ENCODE measurements at regions not wholly inside any gene's neighbourhood (a gene's known extent, or its start where the extent isn't known, plus 50 kb on each side); places are given as distances from the start of the nearest gene placed in this dataset.

DNA sequence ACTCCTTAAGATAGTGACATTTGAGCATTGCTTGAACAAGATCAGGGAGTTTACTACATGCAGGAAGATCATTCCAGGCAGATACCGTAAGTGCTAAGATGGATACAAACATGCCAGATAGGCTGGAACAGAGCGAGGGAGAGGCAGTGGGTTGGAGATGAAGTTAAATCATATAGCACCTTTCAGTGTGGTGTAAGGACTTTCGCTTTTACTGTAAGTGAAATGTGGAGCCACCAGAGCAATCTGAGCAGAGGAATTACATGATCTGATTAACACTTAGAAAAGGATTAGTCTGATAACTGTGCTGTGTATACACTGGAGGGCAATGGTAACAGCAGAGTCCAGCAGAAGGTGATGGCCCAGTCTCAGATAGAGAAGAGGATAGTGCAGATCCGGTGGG lies 163.0 kb upstream of the SSTR1 start:
- no peak overlapping the region for H3K4me3 ChIP-seq (ENCODE audit: low read length)
- DNase-seq = no peak
- H3K36me3 Mint-ChIP-seq (ENCODE audit: low read depth) = peaks cover 3% of the 10 kb centered on the region
- no peaks in the 10 kb centered on the region for H3K9me3 Mint-ChIP-seq
- no peaks in the 10 kb centered on the region for H3K36me3 ChIP-seq (ENCODE audit: control insufficient read depth, insufficient read depth, low read length)
- no peak overlapping the region for H3K27ac Mint-ChIP-seq
- H3K9me3 ChIP-seq (ENCODE audit: control insufficient read depth, low read length) = peaks cover 4% of the 10 kb centered on the region
- no peak overlapping the region for H3K9ac ChIP-seq (ENCODE audit: extremely low read depth, low read length, poor library complexity, severe bottlenecking)
- peaks cover 55% of the 10 kb centered on the region for H3K27me3 ChIP-seq (ENCODE audit: control insufficient read depth, insufficient read depth, low read length, poor library complexity, severe bottlenecking)
- peaks cover 34% of the 10 kb centered on the region for H3K27me3 Mint-ChIP-seq (ENCODE audit: insufficient read depth)
- peaks cover 2% of the 10 kb centered on the region for H3K4me1 Mint-ChIP-seq
- no peak overlapping the region for H3K27ac ChIP-seq (ENCODE audit: low read depth, low read length)
- TF ChIP-seq, protein P1, sequence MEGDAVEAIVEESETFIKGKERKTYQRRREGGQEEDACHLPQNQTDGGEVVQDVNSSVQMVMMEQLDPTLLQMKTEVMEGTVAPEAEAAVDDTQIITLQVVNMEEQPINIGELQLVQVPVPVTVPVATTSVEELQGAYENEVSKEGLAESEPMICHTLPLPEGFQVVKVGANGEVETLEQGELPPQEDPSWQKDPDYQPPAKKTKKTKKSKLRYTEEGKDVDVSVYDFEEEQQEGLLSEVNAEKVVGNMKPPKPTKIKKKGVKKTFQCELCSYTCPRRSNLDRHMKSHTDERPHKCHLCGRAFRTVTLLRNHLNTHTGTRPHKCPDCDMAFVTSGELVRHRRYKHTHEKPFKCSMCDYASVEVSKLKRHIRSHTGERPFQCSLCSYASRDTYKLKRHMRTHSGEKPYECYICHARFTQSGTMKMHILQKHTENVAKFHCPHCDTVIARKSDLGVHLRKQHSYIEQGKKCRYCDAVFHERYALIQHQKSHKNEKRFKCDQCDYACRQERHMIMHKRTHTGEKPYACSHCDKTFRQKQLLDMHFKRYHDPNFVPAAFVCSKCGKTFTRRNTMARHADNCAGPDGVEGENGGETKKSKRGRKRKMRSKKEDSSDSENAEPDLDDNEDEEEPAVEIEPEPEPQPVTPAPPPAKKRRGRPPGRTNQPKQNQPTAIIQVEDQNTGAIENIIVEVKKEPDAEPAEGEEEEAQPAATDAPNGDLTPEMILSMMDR (conservative IDR thresholded peaks at IDR 0.05) = no peak
- WGBS, 2 experiments (ENCODE audit: insufficient coverage in 1 of 2, insufficient read length in 1 of 2) = 83 to 100% methylated on average over 4 of the region's 4 CpGs
- no peaks in the 10 kb centered on the region for H3K4me1 ChIP-seq (ENCODE audit: control insufficient read depth, insufficient read depth, low read length)
- H3K4me3 Mint-ChIP-seq = no peak overlapping the region

DNA sequence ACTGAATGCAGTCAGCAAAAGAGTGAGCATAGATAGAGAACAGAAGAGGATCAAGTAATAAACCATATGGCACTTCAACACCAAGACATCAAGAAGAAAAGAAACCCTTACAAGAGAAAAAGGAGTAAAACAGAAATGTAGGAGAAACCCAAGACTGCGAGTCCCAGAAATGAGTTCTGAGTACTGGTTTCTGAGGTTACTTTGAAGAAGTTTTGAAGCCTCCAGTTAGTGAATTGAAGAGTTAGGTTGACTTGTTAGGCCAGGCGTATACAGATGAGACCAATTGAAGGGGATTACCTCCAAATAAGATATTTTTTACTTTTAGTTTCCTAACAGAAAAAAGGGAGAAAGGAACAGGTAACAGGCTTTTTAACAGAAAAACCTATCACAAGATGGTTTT lies 162.2 kb upstream of the SSTR1 start:
- Mint-ChIP-seq H3K36me3 (ENCODE audit: low read depth) (peaks cover 3% of the 10 kb centered on the region), H3K9me3 (no peaks in the 10 kb centered on the region), H3K27ac (no peak overlapping the region), H3K4me3 (no peak overlapping the region), H3K4me1 (peaks cover 2% of the 10 kb centered on the region), H3K27me3 (ENCODE audit: insufficient read depth) (peaks cover 31% of the 10 kb centered on the region)
- WGBS, 2 experiments (ENCODE audit: insufficient coverage in 1 of 2, insufficient read length in 1 of 2) = 97 to 100% methylated on average over 1 to 2 of the region's 2 CpGs
- H3K9me3 ChIP-seq (ENCODE audit: control insufficient read depth, low read length) = peaks cover 4% of the 10 kb centered on the region
- H3K27ac ChIP-seq (ENCODE audit: low read depth, low read length) = no peak overlapping the region
- no peak for DNase-seq
- H3K9ac ChIP-seq (ENCODE audit: extremely low read depth, low read length, poor library complexity, severe bottlenecking) = no peak overlapping the region
- H3K27me3 ChIP-seq (ENCODE audit: control insufficient read depth, insufficient read depth, low read length, poor library complexity, severe bottlenecking) = peaks cover 51% of the 10 kb centered on the region
- TF ChIP-seq, protein P1 (conservative IDR thresholded peaks at IDR 0.05) = no peak
- no peaks in the 10 kb centered on the region for H3K36me3 ChIP-seq (ENCODE audit: control insufficient read depth, insufficient read depth, low read length)
- H3K4me3 ChIP-seq (ENCODE audit: low read length) = no peak overlapping the region
- no peaks in the 10 kb centered on the region for H3K4me1 ChIP-seq (ENCODE audit: control insufficient read depth, insufficient read depth, low read length)

DNA sequence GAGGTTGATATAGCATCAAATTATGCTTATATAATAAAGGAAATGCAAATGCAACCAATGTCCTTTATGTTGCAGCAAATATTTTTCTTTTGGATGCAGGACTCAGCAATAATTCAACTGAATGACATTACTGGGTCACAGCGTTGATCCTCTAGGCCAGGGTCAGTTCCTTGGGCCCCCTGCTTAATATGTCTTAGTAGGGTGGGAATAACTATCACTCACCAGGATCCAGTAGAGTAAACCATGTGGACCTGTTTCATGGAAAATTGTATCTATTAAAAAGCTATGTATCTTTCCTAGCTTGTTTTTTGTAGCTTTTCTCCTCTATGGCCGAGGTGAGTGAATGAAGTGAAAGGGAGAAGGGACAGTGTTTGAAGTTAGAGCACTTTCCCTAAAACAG lies 161.5 kb upstream of the SSTR1 start:
- TF ChIP-seq, protein P1 (conservative IDR thresholded peaks at IDR 0.05) = no peak
- DNase-seq = no peak
- no peak overlapping the region for H3K9ac ChIP-seq (ENCODE audit: extremely low read depth, low read length, poor library complexity, severe bottlenecking)
- peaks cover 3% of the 10 kb centered on the region for H3K36me3 Mint-ChIP-seq (ENCODE audit: low read depth)
- no peak overlapping the region for H3K4me3 ChIP-seq (ENCODE audit: low read length)
- H3K27me3 ChIP-seq (ENCODE audit: control insufficient read depth, insufficient read depth, low read length, poor library complexity, severe bottlenecking) = peaks cover 46% of the 10 kb centered on the region
- peaks cover 4% of the 10 kb centered on the region for H3K9me3 ChIP-seq (ENCODE audit: control insufficient read depth, low read length)
- WGBS, 2 experiments (ENCODE audit: insufficient coverage in 1 of 2, insufficient read length in 1 of 2) = 97 to 100% methylated on average over 1 to 2 of the region's 2 CpGs
- H3K27ac ChIP-seq (ENCODE audit: low read depth, low read length) = no peak overlapping the region
- no peaks in the 10 kb centered on the region for H3K36me3 ChIP-seq (ENCODE audit: control insufficient read depth, insufficient read depth, low read length)
- H3K27me3 Mint-ChIP-seq (ENCODE audit: insufficient read depth) = peaks cover 28% of the 10 kb centered on the region
- no peaks in the 10 kb centered on the region for H3K9me3 Mint-ChIP-seq
- H3K4me1 ChIP-seq (ENCODE audit: control insufficient read depth, insufficient read depth, low read length) = no peaks in the 10 kb centered on the region
- H3K4me3 Mint-ChIP-seq = no peak overlapping the region
- peaks cover 2% of the 10 kb centered on the region for H3K4me1 Mint-ChIP-seq
- H3K27ac Mint-ChIP-seq = no peak overlapping the region
